T-cell (primary cell): ENCODE measurements at regions not wholly inside any gene's neighbourhood (a gene's known extent, or its start where the extent isn't known, plus 50 kb on each side); places are given as distances from the start of the nearest gene placed in this dataset.
"Not testable (repeated sequence)": the region's sequence is repeated elsewhere in the genome, so short reads cannot be mapped to it uniquely, and the experiment has no call there.

Experiments
- ATAC-seq, 4 experiments: fragments of 200-7000 bp in 3 of 4; fragments of 150-1000 bp in 1 of 4; cut with Tn5 transposase; replicated peaks in 1 of 4; 1 replicate in 3 of 4; 2 replicates in 1 of 4; pipeline ENCODE4 v1.10.0; 2021; ENCODE audit warnings: moderate library complexity in 3 of 4, mild to moderate bottlenecking in 2 of 4, moderate number of reproducible peaks in 1 of 4
- CTCF ChIA-PET, 2 donors: fragments of 300-600 bp; sonication (Branson Sonifier 250); formaldehyde crosslinking; loops; one replicate each; lab custom pipeline; 2022; ENCODE audit warnings: antibody characterized with exemption in 2 of 2; lab: Charles Lee
- POLR2A ChIA-PET, 2 donors: fragments of 300-600 bp; sonication (Branson Sonifier 250); formaldehyde crosslinking; loops; one replicate each; lab custom pipeline; 2022; ENCODE audit warnings: antibody characterized with exemption in 2 of 2; lab: Charles Lee
- DNase-seq, 35 experiments: peaks; one replicate each; pipeline versions ENCODE4 v3.0.0 to v3.0.0-alpha.2; 2013 to 2023
- H3K27ac ChIP-seq: one replicate; pipeline ENCODE4 v1.5.1; 2013; ENCODE audit warnings: low read length
- H3K27me3 ChIP-seq, 2 experiments: replicated peaks in 1 of 2; 1 replicate in 1 of 2; 2 replicates in 1 of 2; pipeline versions ENCODE4 v1.6.1 to v1.7.0; 2013; ENCODE audit warnings: low read length in 1 of 2, mixed read lengths in 1 of 2; ENCODE audit not compliant: control insufficient read depth in 2 of 2, insufficient read depth in 2 of 2; ENCODE audit errors: extremely low read depth in 1 of 2
- H3K36me3 ChIP-seq, 2 donors: 1 replicate in 1 of 2; 2 replicates in 1 of 2; pipeline versions ENCODE4 v1.6.1 to v1.7.0; 2013; ENCODE audit warnings: low read length in 1 of 2; ENCODE audit not compliant: control insufficient read depth in 2 of 2, insufficient read depth in 1 of 2; ENCODE audit errors: extremely low read depth in 1 of 2
- H3K4me1 ChIP-seq, 2 experiments: 1 replicate in 1 of 2; 2 replicates in 1 of 2; pipeline versions ENCODE4 v1.6.1 to v1.7.0; 2013; ENCODE audit warnings: low read length in 2 of 2, mixed read lengths in 1 of 2; ENCODE audit not compliant: insufficient read depth in 2 of 2, control insufficient read depth in 1 of 2; ENCODE audit errors: extremely low read depth in 1 of 2
- H3K4me3 ChIP-seq, 2 donors: 1 replicate in 1 of 2; 2 replicates in 1 of 2; pipeline versions ENCODE4 v1.5.1 to v1.7.0; 2013; ENCODE audit warnings: mild to moderate bottlenecking in 2 of 2, low read length in 1 of 2, moderate library complexity in 1 of 2; ENCODE audit not compliant: control insufficient read depth in 1 of 2; ENCODE audit errors: extremely low read depth in 1 of 2
- H3K9me3 ChIP-seq: 2 replicates; pipeline ENCODE4 v1.7.0; 2013
- H3K27ac Mint-ChIP-seq, 2 donors: one replicate each; pipeline ENCODE4 v1.8.0; 2020 to 2021; ENCODE audit warnings: mild to moderate bottlenecking in 2 of 2, mixed read lengths in 2 of 2
- H3K27me3 Mint-ChIP-seq, 2 donors: one replicate each; pipeline ENCODE4 v1.8.0; 2021 to 2022; ENCODE audit warnings: mixed read lengths in 2 of 2
- H3K36me3 Mint-ChIP-seq: one replicate; pipeline ENCODE4 v1.8.0; 2021; ENCODE audit warnings: mixed read lengths
- H3K4me1 Mint-ChIP-seq, 3 donors: one replicate each; pipeline ENCODE4 v1.8.0; 2020 to 2022; ENCODE audit warnings: mixed read lengths in 3 of 3, mild to moderate bottlenecking in 1 of 3
- H3K4me3 Mint-ChIP-seq, 3 donors: one replicate each; pipeline ENCODE4 v1.8.0; 2020 to 2022; ENCODE audit warnings: mild to moderate bottlenecking in 3 of 3, mixed read lengths in 3 of 3, moderate library complexity in 3 of 3
- H3K9me3 Mint-ChIP-seq, 3 donors: one replicate each; pipeline ENCODE4 v1.8.0; 2020 to 2022; ENCODE audit warnings: mixed read lengths in 3 of 3
- WGBS: methylation state at CpG from one replicate; pipeline ENCODE4 v1.1.5; 2013; ENCODE audit warnings: missing lambda C conversion rate; ENCODE audit not compliant: insufficient coverage; 5-methylcytosine and 5-hydroxymethylcytosine counted together

DNA sequence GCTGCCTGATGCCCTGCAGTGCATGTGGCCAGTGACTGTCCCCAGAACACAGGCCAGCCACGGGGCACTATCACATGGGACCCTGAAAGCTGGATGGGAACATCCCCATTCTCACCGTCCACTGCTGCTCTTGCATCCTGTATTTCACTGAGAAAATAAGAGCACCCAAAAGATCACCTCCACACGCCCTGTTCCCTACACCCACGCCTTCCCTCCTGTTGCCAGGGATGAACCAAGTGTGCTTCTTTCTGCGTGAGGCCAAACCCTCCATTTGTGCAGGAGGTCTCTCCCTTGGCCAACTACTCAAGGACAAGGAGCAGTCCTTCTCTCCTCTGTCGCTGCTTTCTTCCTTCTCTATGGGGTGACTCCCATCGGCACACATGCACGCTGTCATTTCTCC lies 118.3 kb downstream of the LRRC37A3 start:
- POLR2A ChIA-PET, H3K9me3 Mint-ChIP-seq, H3K27ac ChIP-seq, H3K4me3 Mint-ChIP-seq, ATAC-seq, CTCF ChIA-PET, H3K4me3 ChIP-seq, H3K27ac Mint-ChIP-seq, H3K27me3 ChIP-seq, H3K36me3 ChIP-seq, DNase-seq, H3K27me3 Mint-ChIP-seq, H3K9me3 ChIP-seq: not testable (repeated sequence)
- H3K4me1 ChIP-seq, result peaks cover 2 to 12% of the 10 kb centered on the region in 2 experiments
- Mint-ChIP-seq H3K4me1 (peaks cover 11 to 14% (median 11%) of the 10 kb centered on the region in 3 donors), H3K36me3 (peaks cover 24% of the 10 kb centered on the region)
- 100% methylated on average over 3 of the region's 8 CpGs for WGBS

DNA sequence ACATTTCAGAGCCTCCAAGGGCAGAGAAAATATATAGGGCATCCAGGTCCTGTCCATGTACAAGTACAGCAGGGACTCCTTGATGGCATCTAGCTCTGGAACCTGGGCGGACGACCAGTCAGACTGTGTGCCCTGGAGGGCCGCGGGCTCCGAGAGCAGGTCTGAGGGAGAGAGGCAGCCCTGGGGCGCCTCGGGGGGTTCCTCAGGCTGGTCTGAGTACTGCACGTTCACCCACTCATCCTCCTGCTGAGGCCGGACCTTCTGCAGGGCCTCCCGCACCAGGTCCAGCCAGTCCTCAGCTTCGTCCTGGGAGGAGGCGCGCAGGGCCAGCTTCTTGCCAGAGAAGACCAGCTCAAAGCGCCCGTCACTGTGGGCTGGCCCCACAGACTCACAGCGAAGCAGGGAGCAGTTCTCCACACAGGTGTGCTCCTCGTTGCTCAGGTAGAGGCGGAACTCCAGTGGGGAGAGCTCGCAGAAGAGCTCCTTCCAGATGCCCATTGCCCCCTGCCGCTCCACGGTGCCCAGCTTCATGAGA lies 118.8 kb downstream of the LRRC37A3 start:
- POLR2A ChIA-PET, H3K36me3 ChIP-seq, H3K27me3 Mint-ChIP-seq, H3K27ac Mint-ChIP-seq, H3K4me3 Mint-ChIP-seq, H3K9me3 ChIP-seq, H3K9me3 Mint-ChIP-seq, CTCF ChIA-PET, H3K27me3 ChIP-seq, H3K27ac ChIP-seq, ATAC-seq, DNase-seq, H3K4me3 ChIP-seq: not testable (repeated sequence)
- H3K4me1 ChIP-seq, result peaks cover 2 to 12% of the 10 kb centered on the region in 2 experiments
- Mint-ChIP-seq H3K4me1 (peaks cover 11 to 14% (median 11%) of the 10 kb centered on the region in 3 donors), H3K36me3 (peaks cover 25% of the 10 kb centered on the region)
- WGBS, result 99% methylated on average over 12 of the region's 21 CpGs

DNA sequence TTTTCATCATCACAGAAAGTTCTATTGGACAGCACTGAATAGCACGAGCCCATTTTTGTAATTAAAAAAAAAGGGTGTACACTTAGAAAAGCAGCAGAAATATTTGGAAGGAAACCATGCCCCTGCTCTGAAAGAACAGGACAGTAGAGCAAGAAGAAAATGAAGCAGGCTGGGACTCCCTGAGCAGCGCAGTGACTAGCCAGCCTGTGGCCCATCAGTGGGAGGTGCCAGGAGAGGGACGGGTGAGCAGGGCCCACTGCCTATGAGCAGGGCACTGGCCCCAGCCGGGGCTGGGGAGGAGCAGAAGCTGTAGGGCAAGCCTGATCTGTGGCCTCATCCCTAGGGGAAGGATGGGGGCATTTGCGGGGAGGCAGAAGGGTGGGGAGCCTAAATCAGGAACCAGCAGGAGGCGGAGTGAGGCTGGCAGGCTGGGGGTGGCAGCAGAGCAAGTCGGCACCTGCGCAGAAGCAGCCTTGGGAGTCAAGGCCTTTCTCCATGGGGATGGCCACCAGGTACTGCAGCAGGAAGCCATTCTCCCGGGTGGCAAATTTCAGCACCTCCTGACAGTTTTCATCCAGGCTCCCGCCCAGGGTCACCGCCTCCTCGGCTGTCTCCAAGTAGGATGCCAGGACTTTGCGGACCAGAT lies 119.6 kb downstream of the LRRC37A3 start:
- DNase-seq, H3K27me3 ChIP-seq, H3K27ac Mint-ChIP-seq, H3K27ac ChIP-seq, H3K9me3 ChIP-seq, H3K4me3 Mint-ChIP-seq, H3K36me3 ChIP-seq, H3K9me3 Mint-ChIP-seq, H3K4me3 ChIP-seq, CTCF ChIA-PET, POLR2A ChIA-PET, H3K27me3 Mint-ChIP-seq, ATAC-seq: not testable (repeated sequence)
- H3K4me1 Mint-ChIP-seq, result peaks cover 11 to 16% (median 11%) of the 10 kb centered on the region in 3 donors
- H3K4me1 ChIP-seq, result peaks cover 2 to 12% of the 10 kb centered on the region in 2 experiments
- WGBS, result 80% methylated on average over 1 of the region's 13 CpGs
- peaks cover 28% of the 10 kb centered on the region for H3K36me3 Mint-ChIP-seq

DNA sequence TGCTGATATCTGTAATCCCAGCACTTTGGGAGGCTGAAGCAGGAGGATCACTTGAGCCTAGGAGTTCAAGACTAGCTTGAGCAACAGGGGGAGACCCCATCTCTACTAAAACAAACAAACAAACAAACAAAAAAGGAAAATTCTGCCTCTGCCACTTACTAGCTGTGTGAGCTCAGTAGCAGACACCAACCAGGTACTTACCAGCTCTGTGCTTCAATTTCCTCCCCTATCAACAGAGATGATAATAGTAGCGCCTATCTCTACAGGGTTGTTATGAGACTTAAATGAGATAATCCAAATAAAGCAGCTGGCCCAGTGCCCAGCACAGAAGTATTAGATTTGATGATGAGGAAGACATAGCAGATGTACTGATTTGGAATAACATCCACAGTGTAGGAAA lies 120.3 kb downstream of the LRRC37A3 start:
- H3K4me3 Mint-ChIP-seq, POLR2A ChIA-PET, ATAC-seq, H3K27me3 Mint-ChIP-seq, H3K27ac ChIP-seq, H3K9me3 Mint-ChIP-seq, DNase-seq, CTCF ChIA-PET, H3K4me3 ChIP-seq, H3K27me3 ChIP-seq, H3K9me3 ChIP-seq, H3K36me3 ChIP-seq: not testable (repeated sequence)
- no CpG with 5 or more reads among the region's 1 CpG for WGBS
- Mint-ChIP-seq H3K36me3 (peaks cover 28% of the 10 kb centered on the region), H3K27ac (peak overlapping the region in 1 of 2 donors; percentile 66), H3K4me1 (peaks cover 11 to 16% (median 11%) of the 10 kb centered on the region in 3 donors)
- peaks cover 2 to 13% of the 10 kb centered on the region in 2 experiments for H3K4me1 ChIP-seq

DNA sequence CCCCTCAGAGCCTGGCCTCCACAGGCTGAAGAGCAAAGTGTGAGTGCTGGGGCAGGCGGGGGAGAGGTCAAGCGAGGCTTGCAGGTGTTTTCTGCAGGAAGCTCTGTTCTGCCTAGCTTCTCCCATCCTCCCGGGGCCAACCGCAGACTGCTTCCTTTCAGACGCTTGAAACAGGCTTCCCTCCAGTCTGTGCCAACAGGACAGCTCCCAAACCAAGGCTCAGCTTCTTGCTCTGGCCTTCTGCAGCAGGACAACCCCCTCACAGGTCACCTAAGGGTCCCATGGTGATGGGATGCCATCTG lies 120.8 kb downstream of the LRRC37A3 start:
- H3K9me3 Mint-ChIP-seq, DNase-seq, H3K4me3 ChIP-seq, H3K27ac ChIP-seq, H3K4me3 Mint-ChIP-seq, POLR2A ChIA-PET, H3K36me3 ChIP-seq, H3K9me3 ChIP-seq, CTCF ChIA-PET, H3K27me3 Mint-ChIP-seq, H3K27me3 ChIP-seq: not testable (repeated sequence)
- Mint-ChIP-seq H3K27ac (peak overlapping the region in 1 of 2 donors; percentile 66), H3K4me1 (peaks cover 11 to 16% (median 11%) of the 10 kb centered on the region in 3 donors), H3K36me3 (peaks cover 28% of the 10 kb centered on the region)
- H3K4me1 ChIP-seq, result peaks cover 2 to 18% of the 10 kb centered on the region in 2 experiments
- no CpG with 5 or more reads among the region's 5 CpGs for WGBS
- peak; percentile 19 to 60 (median 58) for ATAC-seq

DNA sequence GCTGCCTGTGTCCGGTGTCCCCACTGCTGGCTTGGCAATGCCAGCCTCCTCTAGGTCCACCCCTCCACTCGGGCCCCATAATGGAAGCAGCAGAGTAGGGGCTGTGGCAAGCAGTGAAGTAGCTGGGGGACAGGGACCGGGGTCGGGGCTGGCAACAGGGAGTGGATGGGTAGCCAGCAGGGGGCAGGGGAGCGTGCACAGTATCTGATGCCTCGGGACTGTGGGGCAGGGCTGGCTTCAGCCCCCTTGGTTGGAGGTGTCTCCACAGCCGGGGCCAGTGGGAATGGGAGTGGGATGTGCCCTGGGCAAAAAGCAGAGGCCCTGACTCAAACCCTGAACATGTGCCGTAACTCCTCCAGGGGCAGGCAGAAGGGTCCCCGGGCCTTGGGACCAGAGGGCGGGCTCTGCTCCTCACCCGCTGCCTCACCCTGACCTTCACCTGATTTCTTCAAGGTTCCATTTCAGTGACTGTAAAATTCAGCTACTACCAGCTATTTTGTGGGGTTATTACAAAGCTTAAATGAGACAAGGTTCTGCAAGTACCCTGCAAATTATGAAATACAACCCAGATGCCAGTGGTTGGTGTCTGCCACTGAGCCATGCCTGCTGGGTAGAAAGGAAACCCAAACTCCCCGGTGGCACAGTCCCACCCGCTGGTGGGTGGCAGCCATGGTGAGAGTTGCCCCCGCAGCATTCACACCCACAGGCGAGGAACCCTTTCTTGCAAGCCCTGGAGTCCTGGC lies 121.4 kb downstream of the LRRC37A3 start:
- H3K4me1 ChIP-seq, result peaks cover 4 to 21% of the 10 kb centered on the region in 2 experiments
- H3K27me3 Mint-ChIP-seq, H3K9me3 Mint-ChIP-seq, H3K27me3 ChIP-seq, H3K36me3 ChIP-seq, CTCF ChIA-PET, H3K27ac Mint-ChIP-seq, POLR2A ChIA-PET, H3K4me3 ChIP-seq, H3K9me3 ChIP-seq, H3K4me3 Mint-ChIP-seq, H3K27ac ChIP-seq, DNase-seq: not testable (repeated sequence)
- WGBS, result 91% methylated on average over 6 of the region's 15 CpGs
- peaks cover 24% of the 10 kb centered on the region for H3K36me3 Mint-ChIP-seq
- peak; percentile 36 to 60 (median 54) for ATAC-seq
- peaks cover 14 to 20% (median 15%) of the 10 kb centered on the region in 3 donors for H3K4me1 Mint-ChIP-seq
